ENCODE measurements at regions not wholly inside any gene's neighbourhood (a gene's known extent, or its start where the extent isn't known, plus 50 kb on each side); places are given as distances from the start of the nearest gene placed in this dataset.

DNA sequence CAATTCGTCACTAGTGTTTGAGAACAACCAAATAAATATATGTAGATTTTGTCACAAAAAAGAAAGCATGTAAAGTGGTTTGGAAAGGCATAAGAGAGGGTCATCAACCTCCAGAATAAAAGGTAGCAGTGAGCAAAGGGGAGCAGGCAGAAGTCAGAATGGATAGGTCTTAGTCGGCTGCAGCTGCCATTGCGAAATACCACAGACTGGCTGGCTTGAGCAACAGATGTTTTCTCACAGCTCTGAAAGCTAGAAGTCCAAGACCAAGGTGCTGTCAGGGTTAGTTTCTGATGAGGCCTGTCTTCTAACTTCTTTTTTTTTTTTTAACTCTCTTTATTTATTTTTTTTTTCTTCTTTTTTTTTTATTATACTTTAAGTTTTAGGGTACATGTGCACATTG lies 208.1 kb upstream of the PIK3R1 start:
- TF ChIP-seq EZH2 (IDR thresholded peaks at IDR 0.05; ENCODE audit: low read depth): no peak
- TF ChIP-seq, protein P1, sequence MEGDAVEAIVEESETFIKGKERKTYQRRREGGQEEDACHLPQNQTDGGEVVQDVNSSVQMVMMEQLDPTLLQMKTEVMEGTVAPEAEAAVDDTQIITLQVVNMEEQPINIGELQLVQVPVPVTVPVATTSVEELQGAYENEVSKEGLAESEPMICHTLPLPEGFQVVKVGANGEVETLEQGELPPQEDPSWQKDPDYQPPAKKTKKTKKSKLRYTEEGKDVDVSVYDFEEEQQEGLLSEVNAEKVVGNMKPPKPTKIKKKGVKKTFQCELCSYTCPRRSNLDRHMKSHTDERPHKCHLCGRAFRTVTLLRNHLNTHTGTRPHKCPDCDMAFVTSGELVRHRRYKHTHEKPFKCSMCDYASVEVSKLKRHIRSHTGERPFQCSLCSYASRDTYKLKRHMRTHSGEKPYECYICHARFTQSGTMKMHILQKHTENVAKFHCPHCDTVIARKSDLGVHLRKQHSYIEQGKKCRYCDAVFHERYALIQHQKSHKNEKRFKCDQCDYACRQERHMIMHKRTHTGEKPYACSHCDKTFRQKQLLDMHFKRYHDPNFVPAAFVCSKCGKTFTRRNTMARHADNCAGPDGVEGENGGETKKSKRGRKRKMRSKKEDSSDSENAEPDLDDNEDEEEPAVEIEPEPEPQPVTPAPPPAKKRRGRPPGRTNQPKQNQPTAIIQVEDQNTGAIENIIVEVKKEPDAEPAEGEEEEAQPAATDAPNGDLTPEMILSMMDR (conservative IDR thresholded peaks at IDR 0.05): no peak
- CTCF ChIA-PET: no interaction called here
- no TSS peak for BruUV-seq (replicated peaks)

DNA sequence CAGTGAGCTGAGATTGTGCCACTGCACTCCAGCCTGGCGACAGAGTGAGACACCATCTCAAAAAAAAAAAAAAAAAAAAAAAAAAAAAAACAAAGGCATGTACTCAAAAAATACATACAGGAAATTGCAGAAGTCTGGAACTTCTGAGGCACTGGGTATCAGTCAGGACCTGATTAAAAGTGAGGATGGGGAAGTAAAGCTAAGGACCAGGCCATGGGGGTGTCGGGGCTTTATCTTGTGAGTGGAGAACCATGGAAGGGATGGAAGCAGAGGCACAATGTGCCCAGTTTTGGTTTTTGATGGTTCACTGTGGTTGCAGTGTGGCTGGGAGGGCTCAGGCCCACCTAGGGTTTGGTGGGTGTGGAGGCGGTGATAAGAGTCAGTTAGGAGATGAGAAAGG lies 212.7 kb upstream of the PIK3R1 start:
- Histone ChIP-seq H3K4me2 (no peak overlapping the region), H3K27me3 (ENCODE audit: insufficient read depth, low read depth) (no peaks in the 10 kb centered on the region), H4K20me1 (ENCODE audit: insufficient read depth) (no peaks in the 10 kb centered on the region), H3K79me2 (ENCODE audit: low read depth) (no peaks in the 10 kb centered on the region), H3K4me3 (no peak overlapping the region), H3F3A (ENCODE audit: insufficient read depth, low read depth) (no peaks in the 10 kb centered on the region), H3K9me3 (ENCODE audit: insufficient read depth, low read depth) (no peaks in the 10 kb centered on the region), H3K36me3 (ENCODE audit: low read depth) (no peaks in the 10 kb centered on the region), H3K4me1 (replicated peaks; ENCODE audit: insufficient read depth) (no peaks in the 10 kb centered on the region), H2AFZ (no peak overlapping the region), H3K9me2 (ENCODE audit: insufficient read depth) (no peaks in the 10 kb centered on the region), H3K27ac (no peak overlapping the region)
- no peak for DNase-seq
- TF ChIP-seq, protein P1 (conservative IDR thresholded peaks at IDR 0.05): no peak
- TF ChIP-seq EZH2 (IDR thresholded peaks at IDR 0.05; ENCODE audit: low read depth): no peak
- BruUV-seq (replicated peaks): no TSS peak
- POLR2A ChIA-PET (ENCODE audit: unreplicated experiment): no interaction called here
- CTCF ChIA-PET: no interaction called here
- intact Hi-C loops (cut with micrococcal nuclease; ENCODE audit: unreplicated experiment): no loop called here

More for the DNA sequence above, 208.1 kb upstream of the PIK3R1 start:
- H3K27ac ChIP-seq: no peak overlapping the region
- no peak for DNase-seq
- POLR2A ChIA-PET (ENCODE audit: unreplicated experiment): no interaction called here
- H3K9me2 ChIP-seq (ENCODE audit: insufficient read depth): no peaks in the 10 kb centered on the region
- no peaks in the 10 kb centered on the region for H3K4me1 ChIP-seq (replicated peaks; ENCODE audit: insufficient read depth)
- intact Hi-C loops (cut with micrococcal nuclease; ENCODE audit: unreplicated experiment): no loop called here
- H3K36me3 ChIP-seq (ENCODE audit: low read depth): no peaks in the 10 kb centered on the region
- H3K4me2 ChIP-seq: no peak overlapping the region
- no peak overlapping the region for H3K4me3 ChIP-seq
- H2AFZ ChIP-seq: no peak overlapping the region
- H3K9me3 ChIP-seq (ENCODE audit: insufficient read depth, low read depth): no peaks in the 10 kb centered on the region
- no peaks in the 10 kb centered on the region for H3F3A ChIP-seq (ENCODE audit: insufficient read depth, low read depth)
- H3K27me3 ChIP-seq (ENCODE audit: insufficient read depth, low read depth): no peaks in the 10 kb centered on the region
- no peaks in the 10 kb centered on the region for H4K20me1 ChIP-seq (ENCODE audit: insufficient read depth)
- H3K79me2 ChIP-seq (ENCODE audit: low read depth): no peaks in the 10 kb centered on the region

DNA sequence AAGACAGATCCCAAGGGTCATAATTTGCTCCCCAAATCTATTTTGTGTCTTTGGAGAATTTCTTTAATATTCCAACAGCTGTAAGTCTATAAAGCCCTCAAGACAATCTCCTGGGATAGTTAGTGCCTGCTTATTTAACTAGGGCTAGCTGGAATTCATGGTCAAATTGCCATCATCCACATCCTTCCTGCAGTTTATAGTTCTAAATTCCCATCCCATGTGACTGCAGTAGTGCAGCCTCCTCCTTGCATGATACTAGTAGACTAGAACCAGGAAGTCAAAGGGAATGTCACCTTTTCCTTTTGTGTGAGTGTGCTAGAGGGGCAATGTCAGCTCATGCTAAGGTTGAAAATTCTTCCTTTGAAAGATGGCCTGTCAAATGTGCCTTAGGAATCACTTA lies 214.8 kb upstream of the PIK3R1 start:
- H2AFZ ChIP-seq: no peak overlapping the region
- H3K4me2 ChIP-seq: no peak overlapping the region
- no peaks in the 10 kb centered on the region for H3K9me3 ChIP-seq (ENCODE audit: insufficient read depth, low read depth)
- no TSS peak for BruUV-seq (replicated peaks)
- no peaks in the 10 kb centered on the region for H3K4me1 ChIP-seq (replicated peaks; ENCODE audit: insufficient read depth)
- intact Hi-C loops (cut with micrococcal nuclease; ENCODE audit: unreplicated experiment): no loop called here
- H3F3A ChIP-seq (ENCODE audit: insufficient read depth, low read depth): no peaks in the 10 kb centered on the region
- ChIA-PET CTCF (no interaction called here), POLR2A (ENCODE audit: unreplicated experiment) (no interaction called here)
- H3K79me2 ChIP-seq (ENCODE audit: low read depth): no peaks in the 10 kb centered on the region
- 0 out of 2 replicates have a peak, but pooled peaks cover under 1% of the 10 kb centered on the region for H3K9me2 ChIP-seq (ENCODE audit: insufficient read depth)
- DNase-seq: no peak
- no peaks in the 10 kb centered on the region for H3K36me3 ChIP-seq (ENCODE audit: low read depth)
- no peak overlapping the region for H3K27ac ChIP-seq
- H3K4me3 ChIP-seq: no peak overlapping the region
- TF ChIP-seq EZH2 (IDR thresholded peaks at IDR 0.05; ENCODE audit: low read depth): no peak
- TF ChIP-seq, protein P1 (conservative IDR thresholded peaks at IDR 0.05): no peak
- H4K20me1 ChIP-seq (ENCODE audit: insufficient read depth): no peaks in the 10 kb centered on the region
- no peaks in the 10 kb centered on the region for H3K27me3 ChIP-seq (ENCODE audit: insufficient read depth, low read depth)
